SU-DHL-6 (cell line): ENCODE measurements at regions not wholly inside any gene's neighbourhood (a gene's known extent, or its start where the extent isn't known, plus 50 kb on each side); places are given as distances from the start of the nearest gene placed in this dataset.

Source experiments
- H2AFZ ChIP-seq: fragments of 200-600 bp; sonication (generic); 2 replicates; pipeline ENCODE4 v1.6.1; 2014; ENCODE audit warnings: low read depth, mild to moderate bottlenecking, moderate library complexity, mixed read lengths, antibody characterized with exemption, low read length; ENCODE audit not compliant: severe bottlenecking
- H3F3A ChIP-seq: fragments of 200-600 bp; shearing (Covaris generic); 2 replicates; pipeline ENCODE4 v1.6.0; 2016; ENCODE audit warnings: antibody characterized with exemption, mild to moderate bottlenecking; ENCODE audit not compliant: insufficient read depth
- H3K27ac ChIP-seq: fragments of 200-600 bp; sonication (generic); 2 replicates; pipeline ENCODE4 v1.5.1; 2016; ENCODE audit warnings: low read depth, mild to moderate bottlenecking, low read length, moderate library complexity, mixed read lengths
- H3K27me3 ChIP-seq: fragments of 200-600 bp; sonication (generic), shearing (Covaris generic); 2 replicates; pipeline ENCODE4 v1.6.0; 2014; ENCODE audit warnings: mild to moderate bottlenecking, low read length
- H3K36me3 ChIP-seq: fragments of 200-600 bp; sonication (generic); 2 replicates; pipeline ENCODE4 v1.6.1; 2014; ENCODE audit warnings: mild to moderate bottlenecking, low read length, mixed read lengths
- H3K4me2 ChIP-seq: fragments of 300-600, 200-600 bp; shearing (Covaris generic), sonication (generic); 2 replicates; pipeline ENCODE4 v1.6.0; 2014; ENCODE audit warnings: low read length, low read depth, mild to moderate bottlenecking; ENCODE audit not compliant: poor library complexity, severe bottlenecking
- H3K4me3 ChIP-seq: fragments of 200-600 bp; sonication (generic); 2 replicates; pipeline ENCODE4 v1.5.1; 2014; ENCODE audit warnings: antibody characterized with exemption, low read length, mild to moderate bottlenecking, mixed read lengths; ENCODE audit not compliant: insufficient read depth, poor library complexity, severe bottlenecking
- H3K79me2 ChIP-seq: fragments of 200-600 bp; sonication (generic); 2 replicates; pipeline ENCODE4 v1.6.1; 2014; ENCODE audit warnings: mild to moderate bottlenecking, low read length, moderate library complexity; ENCODE audit not compliant: insufficient read depth
- H3K9ac ChIP-seq: fragments of 200-600 bp; sonication (generic); 2 replicates; pipeline ENCODE4 v1.7.0; 2014; ENCODE audit warnings: mild to moderate bottlenecking, low read length
- H3K9me2 ChIP-seq: fragments of 200-600 bp; sonication (generic); replicated peaks from 2 replicates; pipeline ENCODE4 v1.6.1; 2014; ENCODE audit warnings: low read length; ENCODE audit not compliant: insufficient read depth
- H3K9me3 ChIP-seq: fragments of 200-600 bp; sonication (generic); 2 replicates; pipeline ENCODE4 v1.6.1; 2014; ENCODE audit warnings: low read length, mixed read lengths; ENCODE audit not compliant: insufficient read depth
- H4K20me1 ChIP-seq: fragments of 200-600 bp; sonication (generic); 2 replicates; pipeline ENCODE4 v1.6.1; 2014; ENCODE audit warnings: low read depth, mild to moderate bottlenecking, antibody characterized with exemption, low read length, moderate library complexity, mixed read lengths
- EZH2phosphoT487 ChIP-seq: fragments of 200-600 bp; sonication (generic), shearing (Covaris generic); conservative IDR thresholded peaks from 2 replicates; pipeline ENCODE4 v1.6.1; 2018; ENCODE audit warnings: mild to moderate bottlenecking, antibody characterized with exemption, low read length, moderate library complexity, mixed read lengths
- TF ChIP-seq, protein P1 (sequence below): fragments of 200-600 bp; sonication (generic); IDR thresholded peaks from one replicate; pipeline ENCODE4 v1.5.1; 2017; ENCODE audit warnings: antibody characterized with exemption, mild to moderate bottlenecking, low read length, moderate library complexity; ENCODE audit not compliant: insufficient read depth, poor library complexity, severe bottlenecking

DNA sequence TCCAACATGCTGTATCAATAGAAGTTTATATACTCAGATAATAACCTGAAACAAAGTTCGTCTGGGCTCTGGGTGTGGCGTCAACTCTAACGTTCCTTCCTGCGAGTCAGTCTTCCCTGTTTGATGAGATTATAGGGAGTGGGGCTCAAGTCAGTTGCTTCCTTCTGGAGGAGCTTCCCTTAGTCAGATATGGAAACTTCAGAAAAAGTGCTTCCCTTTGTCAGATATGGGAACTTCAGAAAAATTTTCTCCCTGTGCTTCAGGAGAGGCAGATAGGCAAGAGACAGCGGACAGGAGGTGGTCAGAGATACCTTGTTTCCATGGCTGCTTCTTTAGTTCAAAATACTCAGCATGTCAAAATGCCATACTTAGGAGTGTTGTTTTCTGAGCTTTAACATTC lies 51.1 kb upstream of the PRDX6 start:
- no peaks in the 10 kb centered on the region for H3K36me3 ChIP-seq
- H3K4me3 ChIP-seq: no peak overlapping the region
- no peak for TF ChIP-seq EZH2phosphoT487
- TF ChIP-seq, protein P1, sequence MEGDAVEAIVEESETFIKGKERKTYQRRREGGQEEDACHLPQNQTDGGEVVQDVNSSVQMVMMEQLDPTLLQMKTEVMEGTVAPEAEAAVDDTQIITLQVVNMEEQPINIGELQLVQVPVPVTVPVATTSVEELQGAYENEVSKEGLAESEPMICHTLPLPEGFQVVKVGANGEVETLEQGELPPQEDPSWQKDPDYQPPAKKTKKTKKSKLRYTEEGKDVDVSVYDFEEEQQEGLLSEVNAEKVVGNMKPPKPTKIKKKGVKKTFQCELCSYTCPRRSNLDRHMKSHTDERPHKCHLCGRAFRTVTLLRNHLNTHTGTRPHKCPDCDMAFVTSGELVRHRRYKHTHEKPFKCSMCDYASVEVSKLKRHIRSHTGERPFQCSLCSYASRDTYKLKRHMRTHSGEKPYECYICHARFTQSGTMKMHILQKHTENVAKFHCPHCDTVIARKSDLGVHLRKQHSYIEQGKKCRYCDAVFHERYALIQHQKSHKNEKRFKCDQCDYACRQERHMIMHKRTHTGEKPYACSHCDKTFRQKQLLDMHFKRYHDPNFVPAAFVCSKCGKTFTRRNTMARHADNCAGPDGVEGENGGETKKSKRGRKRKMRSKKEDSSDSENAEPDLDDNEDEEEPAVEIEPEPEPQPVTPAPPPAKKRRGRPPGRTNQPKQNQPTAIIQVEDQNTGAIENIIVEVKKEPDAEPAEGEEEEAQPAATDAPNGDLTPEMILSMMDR: no peak
- H3K79me2 ChIP-seq: no peaks in the 10 kb centered on the region
- H3K9me3 ChIP-seq: no peaks in the 10 kb centered on the region
- no peak overlapping the region for H2AFZ ChIP-seq
- peaks cover 22% of the 10 kb centered on the region for H3F3A ChIP-seq
- H4K20me1 ChIP-seq: no peaks in the 10 kb centered on the region
- no peak overlapping the region for H3K27ac ChIP-seq
- no peak overlapping the region for H3K9ac ChIP-seq
- no peaks in the 10 kb centered on the region for H3K27me3 ChIP-seq
- H3K4me2 ChIP-seq: no peak overlapping the region
- H3K9me2 ChIP-seq: no peaks in the 10 kb centered on the region

- no peak overlapping the region for H2AFZ ChIP-seq
- peaks cover 22% of the 10 kb centered on the region for H3F3A ChIP-seq
- no peak overlapping the region for H3K9ac ChIP-seq
- no peaks in the 10 kb centered on the region for H3K9me2 ChIP-seq
- H3K4me2 ChIP-seq: no peak overlapping the region
- no peaks in the 10 kb centered on the region for H3K9me3 ChIP-seq
- no peaks in the 10 kb centered on the region for H3K27me3 ChIP-seq
- TF ChIP-seq, protein P1: no peak
- TF ChIP-seq EZH2phosphoT487: no peak
- no peaks in the 10 kb centered on the region for H3K79me2 ChIP-seq
- H3K36me3 ChIP-seq: no peaks in the 10 kb centered on the region
- H3K4me3 ChIP-seq: no peak overlapping the region
- no peaks in the 10 kb centered on the region for H4K20me1 ChIP-seq
- H3K27ac ChIP-seq: no peak overlapping the region
Observed at GRCh38 chr1:173427146-173428054, 49.7 kb upstream of the PRDX6 start.
